TTC549 (cell line): ENCODE measurements at regions not wholly inside any gene's neighbourhood (a gene's known extent, or its start where the extent isn't known, plus 50 kb on each side); places are given as distances from the start of the nearest gene placed in this dataset.

Experiments
- FAIRE-seq: peaks from 2 replicates; lab custom pipeline; 2012; peaks lifted over from hg19 to GRCh38; lab: Jason Lieb, UNC

- FAIRE-seq, result no peak
Measured at GRCh38 chr2:174668075-174668474, 70.5 kb upstream of the WIPF1 start.

DNA sequence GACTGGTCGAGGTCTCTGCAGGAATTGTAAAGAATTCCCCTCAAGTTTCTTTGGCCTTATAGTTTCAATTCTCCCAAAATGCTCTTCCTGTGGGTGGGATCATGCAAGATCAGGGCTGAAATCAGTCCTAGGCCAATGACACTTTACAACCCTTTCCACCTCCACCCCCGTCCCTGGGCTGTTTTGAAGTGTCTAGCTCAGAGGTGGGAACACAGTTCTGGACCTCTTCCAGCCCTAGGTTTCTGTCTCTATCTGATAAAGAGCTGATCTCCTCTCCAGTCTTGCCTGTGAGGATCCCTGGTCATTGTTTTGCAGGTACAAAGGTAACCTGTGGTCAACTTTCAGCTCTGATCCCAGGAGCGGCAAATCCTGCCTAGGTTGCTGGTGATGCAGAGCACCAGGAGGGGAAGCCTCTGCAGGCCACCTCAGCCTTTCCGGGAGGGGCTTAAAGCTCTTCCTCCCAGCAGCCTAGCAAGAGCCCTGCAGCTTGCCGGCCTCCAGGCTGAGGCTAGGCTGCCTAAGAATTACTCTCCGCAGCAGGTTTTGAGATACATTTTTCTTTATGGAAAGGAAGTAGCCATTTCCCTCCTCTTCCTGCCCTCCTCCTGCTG is 69.8 kb upstream of the WIPF1 start:
- FAIRE-seq, result no peak

DNA sequence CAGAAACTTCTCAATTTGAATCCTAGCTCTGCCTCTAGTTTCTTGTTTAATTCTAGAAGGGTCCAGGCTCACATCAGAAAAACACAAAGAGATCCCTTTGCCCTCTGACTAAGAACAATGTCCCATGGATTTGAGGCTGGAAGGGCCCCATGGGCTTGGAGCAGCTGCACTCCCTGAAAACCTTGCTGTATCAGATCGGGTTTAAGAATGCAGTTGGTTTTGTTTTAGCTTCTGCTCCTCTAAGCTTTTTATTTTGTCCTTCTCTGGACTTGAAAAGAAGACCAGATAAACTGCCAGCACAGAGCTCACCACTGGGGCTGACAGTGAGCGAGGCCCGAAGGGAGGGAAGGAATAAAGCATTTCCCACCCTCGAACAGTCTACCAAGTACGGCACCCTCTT is 69.2 kb upstream of the WIPF1 start:
- FAIRE-seq, result no peak

- no peak for FAIRE-seq
Measured at GRCh38 chr2:174666312-174666711, 68.7 kb upstream of the WIPF1 start.

DNA sequence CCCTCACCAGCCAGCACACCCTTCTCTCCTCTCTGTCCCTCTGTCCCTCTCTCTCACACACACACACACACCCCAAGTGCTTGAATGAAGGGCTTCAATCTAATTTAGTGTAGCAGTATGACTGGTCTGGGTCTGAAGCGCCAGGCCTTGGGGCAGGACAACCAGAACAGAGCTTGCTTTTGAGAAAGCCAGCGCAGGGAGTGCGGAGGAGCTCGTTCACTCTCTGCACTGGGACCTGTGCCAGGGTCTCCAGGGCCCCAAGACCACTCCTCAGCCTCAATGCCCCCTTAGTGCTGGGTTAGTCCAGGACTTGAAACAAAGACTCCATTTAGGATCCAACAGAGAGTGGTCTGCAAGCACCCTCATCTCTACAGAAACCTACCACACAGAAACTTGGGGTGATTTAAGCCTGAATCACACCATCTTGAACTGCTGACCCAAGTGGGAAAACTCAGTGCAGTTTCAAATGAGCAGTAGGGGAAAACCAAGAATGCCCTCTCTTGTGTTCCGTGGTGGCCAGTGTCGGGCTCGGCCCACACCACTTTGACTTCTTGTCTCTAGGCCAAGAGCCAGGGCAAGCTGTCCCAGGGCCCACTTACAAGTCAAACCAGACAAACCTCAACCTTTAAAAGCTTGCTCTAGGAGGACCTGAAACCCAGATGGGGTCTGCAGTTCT is 66.6 kb upstream of the WIPF1 start:
- no peak for FAIRE-seq

- no peak for FAIRE-seq
Measured at GRCh38 chr2:174663550-174663949, 65.9 kb upstream of the WIPF1 start.

DNA sequence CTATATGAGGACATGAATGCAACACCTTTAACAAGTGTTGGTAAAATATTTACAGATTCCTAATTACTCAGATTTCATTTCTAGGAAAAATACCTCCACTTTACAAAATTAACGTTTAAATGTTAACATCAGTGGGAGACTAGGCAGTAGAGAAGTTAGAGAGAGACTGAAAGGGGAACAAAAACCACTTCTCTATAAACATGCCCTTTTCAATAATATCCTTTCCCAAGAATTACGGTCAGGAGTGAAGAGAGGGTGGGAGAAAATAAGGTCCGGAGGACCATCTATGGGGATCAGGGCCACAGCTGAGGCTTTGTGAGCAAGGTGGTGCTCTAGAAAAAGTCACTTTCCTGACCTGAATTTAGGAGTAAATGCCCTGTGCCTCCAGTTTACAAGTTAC is 65.3 kb upstream of the WIPF1 start:
- FAIRE-seq, result no peak

DNA sequence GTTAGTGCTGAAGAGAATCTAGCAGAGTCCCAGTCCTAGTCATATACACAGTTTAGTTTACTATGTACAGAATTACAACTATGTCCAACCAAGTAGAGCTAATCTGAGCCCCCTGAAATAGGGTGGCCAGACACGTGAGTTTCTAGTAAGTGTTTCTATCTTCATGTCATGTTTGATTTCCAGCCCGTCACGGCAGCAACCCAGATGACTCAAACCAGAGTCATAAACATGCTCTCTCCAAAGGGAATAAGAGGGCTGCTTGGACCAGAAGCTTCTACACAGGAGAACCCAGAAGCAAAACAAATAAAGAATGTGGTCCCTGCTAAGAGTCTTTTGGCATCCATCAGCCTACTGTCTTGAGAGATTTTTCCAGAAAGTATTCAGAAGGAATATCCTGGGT is 64.9 kb upstream of the WIPF1 start:
- FAIRE-seq, result no peak

DNA sequence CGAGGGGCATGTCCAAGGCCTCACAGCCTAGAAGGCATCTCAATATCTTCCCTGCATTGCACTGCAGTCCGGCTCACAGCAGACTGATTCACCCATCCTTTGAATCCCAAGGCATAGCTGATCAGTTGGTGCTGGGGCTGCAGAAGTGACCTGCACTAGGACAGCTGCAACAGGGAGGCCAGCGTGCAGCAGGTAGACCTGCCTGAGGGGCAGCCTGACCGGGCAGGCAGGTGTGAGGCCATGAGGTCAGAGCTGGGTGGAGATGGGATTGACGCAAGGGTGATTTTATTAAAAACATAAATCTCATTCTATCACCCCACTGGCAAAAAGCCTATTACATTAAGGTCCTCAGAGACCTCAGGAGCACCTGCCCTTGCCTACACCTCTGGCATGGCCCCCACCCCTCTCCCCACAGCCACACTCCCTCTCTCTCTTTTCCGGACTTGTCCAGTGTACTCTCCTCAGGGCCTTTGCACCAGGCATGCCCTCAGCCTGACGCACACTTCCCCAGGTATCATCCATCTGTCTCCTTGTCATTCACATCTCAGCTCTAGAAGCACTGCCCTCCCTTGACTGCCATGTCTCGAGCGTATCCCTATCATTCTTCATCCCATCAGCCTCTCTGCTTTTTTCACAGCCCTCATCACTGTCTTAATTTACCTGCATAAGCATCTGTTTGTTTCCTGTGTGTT is 63.5 kb upstream of the WIPF1 start:
- FAIRE-seq, result no peak

GRCh38 chr2:174659069-174659900 is 61.7 kb upstream of the WIPF1 start:
- FAIRE-seq, result no peak

- no peak for FAIRE-seq
Measured at GRCh38 chr2:174656676-174657176, 59.1 kb upstream of the WIPF1 start.

DNA sequence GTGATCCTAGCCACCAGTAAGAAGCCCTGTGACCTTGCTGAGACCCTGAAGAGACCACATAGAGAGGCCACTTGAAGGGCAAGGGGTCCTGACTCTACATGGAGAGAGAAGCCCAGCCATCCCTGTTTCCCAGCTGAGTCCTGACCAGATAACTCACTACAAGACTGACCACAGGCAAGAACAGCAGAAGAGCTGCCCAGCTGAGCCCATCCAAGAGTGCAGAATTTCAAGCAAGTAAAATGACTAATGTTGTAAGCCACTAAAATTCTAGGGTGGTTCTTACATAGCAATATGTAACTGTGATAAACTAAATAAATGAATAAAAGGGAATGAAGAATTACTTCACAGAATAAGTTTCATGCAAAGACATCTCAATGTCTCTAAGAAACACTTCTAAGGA is 58.4 kb upstream of the WIPF1 start:
- no peak for FAIRE-seq

DNA sequence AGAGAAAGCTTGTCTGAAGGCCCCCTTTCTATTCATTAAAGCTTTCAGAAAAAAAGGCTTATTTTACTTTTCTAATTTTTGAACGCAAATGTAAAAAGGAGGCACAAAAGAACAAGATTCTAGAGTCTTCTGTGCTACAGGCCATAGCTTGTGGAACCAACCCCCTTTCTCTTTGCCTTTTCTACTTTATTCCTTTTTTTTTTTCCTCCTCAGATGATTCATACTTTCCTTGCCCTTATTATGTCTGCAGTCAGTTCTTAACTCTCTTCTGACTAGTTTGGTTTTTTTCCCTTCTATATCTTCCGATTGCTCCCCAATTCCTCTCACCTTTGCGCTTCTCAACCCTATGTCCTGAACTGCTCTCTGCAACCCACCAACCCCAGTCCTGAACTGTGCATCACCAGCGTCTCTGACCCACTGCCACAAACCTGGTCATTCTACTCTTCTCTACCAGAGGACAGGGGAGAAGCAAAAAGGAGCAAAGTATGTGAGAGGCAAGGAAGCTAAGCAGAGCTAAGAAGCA is 56.9 kb upstream of the WIPF1 start:
- no peak for FAIRE-seq

- FAIRE-seq, result no peak
Measured at GRCh38 chr2:174648896-174649295, 51.3 kb upstream of the WIPF1 start.
